Activated naive CD4-positive, alpha-beta T cell treated with anti-CD3 and anti-CD28 coated beads, Interleukin-2, amount 50 U/mL, for 72 hours (primary cell): ENCODE measurements at regions not wholly inside any gene's neighbourhood (a gene's known extent, or its start where the extent isn't known, plus 50 kb on each side); places are given as distances from the start of the nearest gene placed in this dataset.

Source experiments
- ATAC-seq, 2 donors: fragments of 150-1000 bp; cut with Tn5 transposase; 2 replicates each; pipeline ENCODE4 v1.10.0; 2021; ENCODE audit warnings: mild to moderate bottlenecking in 2 of 2, moderate library complexity in 2 of 2
- DNase-seq, 2 donors: peaks; one replicate each; pipeline ENCODE4 v3.0.0; 2021 to 2022; ENCODE audit warnings: low spot score in 2 of 2
- H3K27ac Mint-ChIP-seq, 2 donors: one replicate each; pipeline ENCODE4 v1.8.0; 2022; ENCODE audit warnings: mild to moderate bottlenecking in 2 of 2, mixed read lengths in 2 of 2
- H3K36me3 Mint-ChIP-seq, 2 donors: one replicate each; pipeline ENCODE4 v1.8.0; 2022; ENCODE audit warnings: mixed read lengths in 2 of 2
- H3K9me3 Mint-ChIP-seq, 2 donors: one replicate each; pipeline ENCODE4 v1.8.0; 2022; ENCODE audit warnings: mixed read lengths in 2 of 2

DNA sequence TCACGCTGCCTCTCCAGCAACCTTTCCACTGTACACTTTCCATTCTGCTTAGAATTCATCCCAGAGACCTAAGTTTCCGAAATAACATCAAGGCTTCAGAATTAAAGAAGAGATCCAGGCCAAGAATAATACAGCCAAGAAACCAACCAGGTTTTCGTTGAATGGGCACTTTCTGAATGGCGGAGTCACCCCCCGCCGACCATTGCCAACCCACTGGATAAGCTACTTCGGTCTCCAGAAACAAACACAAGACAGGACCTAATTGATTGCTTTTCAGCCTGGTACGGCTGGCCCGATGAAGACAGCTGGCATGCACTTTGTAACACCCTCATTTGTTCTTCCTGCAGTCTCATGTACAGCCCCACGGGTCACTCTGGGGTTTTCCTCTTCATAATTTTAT lies 308.1 kb upstream of the ZFHX3 start:
- no peaks in the 10 kb centered on the region for H3K36me3 Mint-ChIP-seq
- no peak overlapping the region for H3K27ac Mint-ChIP-seq
- peaks cover 0 to 6% of the 10 kb centered on the region in 2 donors for H3K9me3 Mint-ChIP-seq
- ATAC-seq, result no peak
- no peak for DNase-seq

GRCh38 chr16:73354434-73354833 lies 306.5 kb upstream of the ZFHX3 start:
- H3K27ac Mint-ChIP-seq, result no peak overlapping the region

GRCh38 chr16:73350707-73351452 lies 303.0 kb upstream of the ZFHX3 start:
- DNase-seq (no peak), ATAC-seq (no peak)
- Mint-ChIP-seq H3K27ac (no peak overlapping the region), H3K36me3 (no peaks in the 10 kb centered on the region), H3K9me3 (no peaks in the 10 kb centered on the region)

More at GRCh38 chr16:73354434-73354833, 306.5 kb upstream of the ZFHX3 start:
- Mint-ChIP-seq H3K9me3 (peaks cover 0 to 6% of the 10 kb centered on the region in 2 donors), H3K36me3 (no peaks in the 10 kb centered on the region)
- ATAC-seq, result no peak
- no peak for DNase-seq

- ATAC-seq, result no peak
- no peak overlapping the region for H3K27ac Mint-ChIP-seq
- DNase-seq, result no peak
These were observed 299.8 kb upstream of the ZFHX3 start for GRCh38 chr16:73347500-73348375.

GRCh38 chr16:73339821-73340220 lies 291.9 kb upstream of the ZFHX3 start:
- H3K27ac Mint-ChIP-seq, result no peak overlapping the region
- ATAC-seq (no peak), DNase-seq (no peak)
- no peaks in the 10 kb centered on the region for H3K36me3 Mint-ChIP-seq
- no peaks in the 10 kb centered on the region for H3K9me3 Mint-ChIP-seq

More at GRCh38 chr16:73347500-73348375, 299.8 kb upstream of the ZFHX3 start:
- no peaks in the 10 kb centered on the region for H3K9me3 Mint-ChIP-seq
- no peaks in the 10 kb centered on the region for H3K36me3 Mint-ChIP-seq

- ATAC-seq (no peak), DNase-seq (no peak)
- Mint-ChIP-seq H3K27ac (no peak overlapping the region), H3K9me3 (no peaks in the 10 kb centered on the region), H3K36me3 (no peaks in the 10 kb centered on the region)
These were observed 289.7 kb upstream of the ZFHX3 start for GRCh38 chr16:73337373-73338296.

GRCh38 chr16:73329358-73330286 lies 281.7 kb upstream of the ZFHX3 start:
- H3K9me3 Mint-ChIP-seq, result no peaks in the 10 kb centered on the region
- H3K36me3 Mint-ChIP-seq, result no peaks in the 10 kb centered on the region
- H3K27ac Mint-ChIP-seq, result no peak overlapping the region
- ATAC-seq (no peak), DNase-seq (no peak)

- Mint-ChIP-seq H3K9me3 (peaks cover 0 to 6% of the 10 kb centered on the region in 2 donors), H3K27ac (no peak overlapping the region)
- no peak for ATAC-seq
These were observed 279.0 kb upstream of the ZFHX3 start for GRCh38 chr16:73326770-73327470.

GRCh38 chr16:73326221-73326620 lies 278.3 kb upstream of the ZFHX3 start:
- H3K36me3 Mint-ChIP-seq, result no peaks in the 10 kb centered on the region
- no peak for ATAC-seq
- H3K27ac Mint-ChIP-seq, result no peak overlapping the region

More at GRCh38 chr16:73326770-73327470, 279.0 kb upstream of the ZFHX3 start:
- no peak for DNase-seq
- H3K36me3 Mint-ChIP-seq, result no peaks in the 10 kb centered on the region

GRCh38 chr16:73323880-73324279 lies 276.0 kb upstream of the ZFHX3 start:
- Mint-ChIP-seq H3K36me3 (no peaks in the 10 kb centered on the region), H3K9me3 (peaks cover 0 to 10% of the 10 kb centered on the region in 2 donors), H3K27ac (no peak overlapping the region)
- no peak for ATAC-seq
- DNase-seq, result no peak

More at GRCh38 chr16:73326221-73326620, 278.3 kb upstream of the ZFHX3 start:
- peaks cover 0 to 6% of the 10 kb centered on the region in 2 donors for H3K9me3 Mint-ChIP-seq
- no peak for DNase-seq

DNA sequence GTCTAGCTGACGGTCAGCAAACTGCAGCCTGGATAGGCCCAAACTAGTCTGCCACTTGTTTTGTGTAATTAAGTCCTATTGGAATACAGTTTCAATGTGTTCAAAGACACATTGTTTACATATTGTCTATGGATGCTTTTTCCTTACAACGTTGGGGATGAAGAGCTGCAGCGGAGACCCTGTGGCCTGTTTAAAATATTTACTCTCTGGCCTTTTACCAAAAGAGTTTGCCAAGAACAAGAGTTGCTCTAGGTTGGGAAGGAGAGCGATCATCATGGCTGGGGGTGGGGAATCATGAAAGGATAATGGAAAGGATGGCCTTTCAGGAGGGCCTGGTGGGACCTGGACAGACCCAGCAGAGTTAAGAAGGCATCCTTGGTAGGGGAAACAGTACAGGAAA lies 274.9 kb upstream of the ZFHX3 start:
- Mint-ChIP-seq H3K27ac (no peak overlapping the region), H3K36me3 (no peaks in the 10 kb centered on the region), H3K9me3 (peaks cover 0 to 10% of the 10 kb centered on the region in 2 donors)
- ATAC-seq (no peak), DNase-seq (no peak)

GRCh38 chr16:73321853-73322252 lies 273.9 kb upstream of the ZFHX3 start:
- Mint-ChIP-seq H3K36me3 (no peaks in the 10 kb centered on the region), H3K27ac (no peak overlapping the region), H3K9me3 (peaks cover 0 to 16% of the 10 kb centered on the region in 2 donors)
- DNase-seq, result no peak
- ATAC-seq, result no peak

GRCh38 chr16:73319737-73320136 lies 271.8 kb upstream of the ZFHX3 start:
- DNase-seq, result no peak
- peaks cover under 1 to 16% of the 10 kb centered on the region in 2 donors for H3K9me3 Mint-ChIP-seq
- H3K27ac Mint-ChIP-seq, result no peak overlapping the region
- no peaks in the 10 kb centered on the region for H3K36me3 Mint-ChIP-seq
- ATAC-seq, result no peak

GRCh38 chr16:73319261-73319660 lies 271.3 kb upstream of the ZFHX3 start:
- ATAC-seq (no peak), DNase-seq (no peak)
- no peaks in the 10 kb centered on the region for H3K36me3 Mint-ChIP-seq
- peaks cover 6 to 13% of the 10 kb centered on the region in 2 donors for H3K9me3 Mint-ChIP-seq
- no peak overlapping the region for H3K27ac Mint-ChIP-seq

- no peak for DNase-seq
- ATAC-seq, result no peak
- Mint-ChIP-seq H3K36me3 (no peaks in the 10 kb centered on the region), H3K27ac (no peak overlapping the region), H3K9me3 (peaks cover 7 to 10% of the 10 kb centered on the region in 2 donors)
These were observed 269.5 kb upstream of the ZFHX3 start for GRCh38 chr16:73317321-73317857.
